ENCODE measurements at regions not wholly inside any gene's neighbourhood (a gene's known extent, or its start where the extent isn't known, plus 50 kb on each side); places are given as distances from the start of the nearest gene placed in this dataset.

- no peaks in the 10 kb centered on the region for H3K36me3 Mint-ChIP-seq (ENCODE audit: insufficient read depth, unreplicated experiment)
- CTCF ChIA-PET: no interaction called here
- H3K4me3 Mint-ChIP-seq (ENCODE audit: low read depth, unreplicated experiment): no peak overlapping the region
- H3K27me3 Mint-ChIP-seq (ENCODE audit: unreplicated experiment): no peaks in the 10 kb centered on the region
- DNase-seq: no peak
- intact Hi-C loops (cut with micrococcal nuclease; ENCODE audit: unreplicated experiment): no loop called here
- H3K9me3 Mint-ChIP-seq (ENCODE audit: low read depth, unreplicated experiment): peaks cover 3% of the 10 kb centered on the region
- no TSS peak for BruUV-seq (replicated peaks)
- H3K27ac Mint-ChIP-seq (ENCODE audit: unreplicated experiment): no peak overlapping the region
- TF ChIP-seq CTCF (IDR thresholded peaks at IDR 0.05; ENCODE audit: unreplicated experiment): no peak
- H3K4me1 Mint-ChIP-seq (ENCODE audit: low read depth, unreplicated experiment): peaks cover 33% of the 10 kb centered on the region
Measured at GRCh38 chr17:5823219-5823618, 238.9 kb upstream of the NLRP1 start.

- Mint-ChIP-seq H3K36me3 (ENCODE audit: insufficient read depth, unreplicated experiment) (no peaks in the 10 kb centered on the region), H3K4me3 (ENCODE audit: low read depth, unreplicated experiment) (no peak overlapping the region), H3K9me3 (ENCODE audit: low read depth, unreplicated experiment) (peaks cover 3% of the 10 kb centered on the region), H3K27me3 (ENCODE audit: unreplicated experiment) (no peaks in the 10 kb centered on the region), H3K4me1 (ENCODE audit: low read depth, unreplicated experiment) (peaks cover 50% of the 10 kb centered on the region), H3K27ac (ENCODE audit: unreplicated experiment) (no peak overlapping the region)
- intact Hi-C loops (cut with micrococcal nuclease; ENCODE audit: unreplicated experiment): no loop called here
- no peak for DNase-seq
- CTCF ChIA-PET: interaction anchor here (0.6 kb wide), 1 partner anchor 92 kb away, joined by 4 read pairs; no protein-coding TSS in a partner anchor
- no peak for TF ChIP-seq CTCF (IDR thresholded peaks at IDR 0.05; ENCODE audit: unreplicated experiment)
- BruUV-seq (replicated peaks): no TSS peak
Measured at GRCh38 chr17:5825717-5826330, 241.5 kb upstream of the NLRP1 start.

- Mint-ChIP-seq H3K9me3 (ENCODE audit: low read depth, unreplicated experiment) (peaks cover 3% of the 10 kb centered on the region), H3K27ac (ENCODE audit: unreplicated experiment) (no peak overlapping the region), H3K4me3 (ENCODE audit: low read depth, unreplicated experiment) (no peak overlapping the region), H3K36me3 (ENCODE audit: insufficient read depth, unreplicated experiment) (no peaks in the 10 kb centered on the region), H3K4me1 (ENCODE audit: low read depth, unreplicated experiment) (peaks cover 47% of the 10 kb centered on the region), H3K27me3 (ENCODE audit: unreplicated experiment) (no peaks in the 10 kb centered on the region)
- BruUV-seq (replicated peaks): no TSS peak
- DNase-seq: no peak
- no peak for TF ChIP-seq CTCF (IDR thresholded peaks at IDR 0.05; ENCODE audit: unreplicated experiment)
- CTCF ChIA-PET: no interaction called here
- intact Hi-C loops (cut with micrococcal nuclease; ENCODE audit: unreplicated experiment): no loop called here
Measured at GRCh38 chr17:5826384-5826783, 242.1 kb upstream of the NLRP1 start.

- H3K27me3 Mint-ChIP-seq (ENCODE audit: unreplicated experiment): no peaks in the 10 kb centered on the region
- peaks cover 5% of the 10 kb centered on the region for H3K36me3 Mint-ChIP-seq (ENCODE audit: insufficient read depth, unreplicated experiment)
- H3K9me3 Mint-ChIP-seq (ENCODE audit: low read depth, unreplicated experiment): peaks cover 3% of the 10 kb centered on the region
- no peak for TF ChIP-seq CTCF (IDR thresholded peaks at IDR 0.05; ENCODE audit: unreplicated experiment)
- intact Hi-C loops (cut with micrococcal nuclease; ENCODE audit: unreplicated experiment): no loop called here
- BruUV-seq (replicated peaks): no TSS peak
- no peak overlapping the region for H3K4me3 Mint-ChIP-seq (ENCODE audit: low read depth, unreplicated experiment)
- H3K27ac Mint-ChIP-seq (ENCODE audit: unreplicated experiment): no peak overlapping the region
- peaks cover 67% of the 10 kb centered on the region for H3K4me1 Mint-ChIP-seq (ENCODE audit: low read depth, unreplicated experiment)
- CTCF ChIA-PET: no interaction called here
- DNase-seq: no peak
Measured at GRCh38 chr17:5830921-5831320, 239.3 kb upstream of the WSCD1 start.
